ENCODE measurements at regions not wholly inside any gene's neighbourhood (a gene's known extent, or its start where the extent isn't known, plus 50 kb on each side); places are given as distances from the start of the nearest gene placed in this dataset.

- peaks cover 11% of the 10 kb centered on the region; the same call in 1 of the 2 replicates for H3K4me1 ChIP-seq (ENCODE audit: control insufficient read depth, insufficient read depth, low read length)
- no peaks in the 10 kb centered on the region; the same call in 1 of the 2 replicates for H3K27me3 ChIP-seq (ENCODE audit: control insufficient read depth, insufficient read depth, low read length)
- no peak overlapping the region for H3K27ac ChIP-seq (ENCODE audit: low read depth, low read length)
- no peak overlapping the region for H3K9ac ChIP-seq (ENCODE audit: low read depth, low read length)
- peaks cover 14% of the 10 kb centered on the region for H3K9me3 ChIP-seq (ENCODE audit: control insufficient read depth, insufficient read depth, low read length)
- no peaks in the 10 kb centered on the region for H3K36me3 ChIP-seq (ENCODE audit: control insufficient read depth, insufficient read depth, low read length)
- H3K4me3 ChIP-seq (ENCODE audit: low read depth, low read length), result no peak overlapping the region
Measured at GRCh38 chr4:4787421-4787820, 72.0 kb upstream of the MSX1 start.

DNA sequence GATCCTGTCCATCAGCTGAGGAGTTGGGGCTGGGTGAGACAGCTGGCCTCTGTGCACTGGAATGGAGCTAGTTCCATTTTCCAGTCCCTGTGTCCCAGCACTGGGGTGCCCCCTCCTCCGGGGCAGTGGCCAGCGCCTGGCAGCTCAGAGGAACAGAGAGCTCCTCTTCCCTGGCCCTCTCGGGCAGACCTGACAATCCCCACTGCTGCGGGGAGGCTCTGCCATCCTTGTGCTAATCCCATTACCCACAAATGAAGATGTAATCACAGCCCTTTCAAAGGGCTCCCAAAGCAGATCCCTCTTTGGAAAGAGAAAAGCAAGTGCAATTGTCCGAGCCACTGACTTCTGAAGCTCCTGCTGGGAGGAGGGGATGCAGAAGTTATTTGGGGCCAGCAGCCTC lies 75.1 kb upstream of the MSX1 start:
- peaks cover 6% of the 10 kb centered on the region; the same call in 1 of the 2 replicates for H3K27me3 ChIP-seq (ENCODE audit: control insufficient read depth, insufficient read depth, low read length)
- H3K4me1 ChIP-seq (ENCODE audit: control insufficient read depth, insufficient read depth, low read length), result no peaks in the 10 kb centered on the region; the same call in 1 of the 2 replicates
- no peak overlapping the region for H3K4me3 ChIP-seq (ENCODE audit: low read depth, low read length)
- no peak overlapping the region for H3K27ac ChIP-seq (ENCODE audit: low read depth, low read length)
- no peak overlapping the region for H3K9ac ChIP-seq (ENCODE audit: low read depth, low read length)
- H3K36me3 ChIP-seq (ENCODE audit: control insufficient read depth, insufficient read depth, low read length), result no peaks in the 10 kb centered on the region
- H3K9me3 ChIP-seq (ENCODE audit: control insufficient read depth, insufficient read depth, low read length), result peaks cover 9% of the 10 kb centered on the region

- no peak overlapping the region for H3K9ac ChIP-seq (ENCODE audit: low read depth, low read length)
- peaks cover 6% of the 10 kb centered on the region for H3K9me3 ChIP-seq (ENCODE audit: control insufficient read depth, insufficient read depth, low read length)
- peaks cover 6% of the 10 kb centered on the region; the same call in 1 of the 2 replicates for H3K27me3 ChIP-seq (ENCODE audit: control insufficient read depth, insufficient read depth, low read length)
- no peaks in the 10 kb centered on the region; the same call in 1 of the 2 replicates for H3K4me1 ChIP-seq (ENCODE audit: control insufficient read depth, insufficient read depth, low read length)
- H3K36me3 ChIP-seq (ENCODE audit: control insufficient read depth, insufficient read depth, low read length), result no peaks in the 10 kb centered on the region
- H3K27ac ChIP-seq (ENCODE audit: low read depth, low read length), result no peak overlapping the region
- no peak overlapping the region for H3K4me3 ChIP-seq (ENCODE audit: low read depth, low read length)
Measured at GRCh38 chr4:4783847-4784246, 75.6 kb upstream of the MSX1 start.

GRCh38 chr4:4782969-4783368 lies 76.5 kb upstream of the MSX1 start:
- no peak overlapping the region for H3K4me3 ChIP-seq (ENCODE audit: low read depth, low read length)
- H3K36me3 ChIP-seq (ENCODE audit: control insufficient read depth, insufficient read depth, low read length), result no peaks in the 10 kb centered on the region
- H3K27me3 ChIP-seq (ENCODE audit: control insufficient read depth, insufficient read depth, low read length), result peaks cover 6% of the 10 kb centered on the region; the same call in 1 of the 2 replicates
- no peaks in the 10 kb centered on the region for H3K9me3 ChIP-seq (ENCODE audit: control insufficient read depth, insufficient read depth, low read length)
- no peak overlapping the region for H3K27ac ChIP-seq (ENCODE audit: low read depth, low read length)
- H3K4me1 ChIP-seq (ENCODE audit: control insufficient read depth, insufficient read depth, low read length), result no peaks in the 10 kb centered on the region; the same call in 1 of the 2 replicates
- H3K9ac ChIP-seq (ENCODE audit: low read depth, low read length), result no peak overlapping the region

DNA sequence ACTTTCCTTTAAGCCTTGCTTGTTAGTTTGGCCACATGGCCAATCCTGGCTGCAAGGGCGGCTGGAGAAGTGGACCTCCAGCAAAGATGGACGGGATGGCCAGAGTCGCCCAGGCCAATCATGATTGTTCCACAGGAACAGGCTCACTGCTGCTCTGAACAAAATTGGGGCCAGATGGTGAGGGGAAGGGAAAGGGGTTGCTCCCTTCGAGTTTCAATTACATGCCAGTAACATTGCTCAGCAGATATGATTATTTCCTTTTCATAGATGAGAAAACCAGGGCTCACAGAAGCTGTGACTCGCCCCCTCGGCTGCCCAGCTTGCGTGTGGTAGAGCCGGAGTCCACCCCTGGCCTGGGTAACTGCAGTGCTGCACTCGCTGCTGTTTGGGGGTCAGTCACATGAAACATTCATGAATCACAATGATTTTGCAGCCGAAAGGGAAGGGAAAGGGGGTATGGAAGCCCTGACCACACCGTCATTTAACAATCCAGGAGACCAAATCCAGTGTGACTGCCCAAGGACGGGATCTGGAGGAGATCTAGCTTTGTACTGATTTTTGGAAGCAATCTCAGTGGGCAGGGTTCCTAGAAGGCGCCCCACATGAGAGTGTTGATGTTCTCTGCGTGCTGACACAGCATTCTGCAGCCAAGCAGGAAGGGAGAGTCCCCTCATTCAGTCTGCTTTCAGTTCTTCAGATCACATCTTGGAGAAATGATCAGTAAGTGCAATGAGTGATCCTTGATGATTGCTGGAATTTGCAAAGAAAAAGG lies 77.3 kb upstream of the MSX1 start:
- Histone ChIP-seq H3K27me3 (ENCODE audit: control insufficient read depth, insufficient read depth, low read length) (peaks cover 6% of the 10 kb centered on the region; the same call in 1 of the 2 replicates), H3K36me3 (ENCODE audit: control insufficient read depth, insufficient read depth, low read length) (no peaks in the 10 kb centered on the region), H3K27ac (ENCODE audit: low read depth, low read length) (no peak overlapping the region), H3K9ac (ENCODE audit: low read depth, low read length) (no peak overlapping the region), H3K4me1 (ENCODE audit: control insufficient read depth, insufficient read depth, low read length) (no peaks in the 10 kb centered on the region; the same call in 1 of the 2 replicates), H3K9me3 (ENCODE audit: control insufficient read depth, insufficient read depth, low read length) (no peaks in the 10 kb centered on the region), H3K4me3 (ENCODE audit: low read depth, low read length) (no peak overlapping the region)

DNA sequence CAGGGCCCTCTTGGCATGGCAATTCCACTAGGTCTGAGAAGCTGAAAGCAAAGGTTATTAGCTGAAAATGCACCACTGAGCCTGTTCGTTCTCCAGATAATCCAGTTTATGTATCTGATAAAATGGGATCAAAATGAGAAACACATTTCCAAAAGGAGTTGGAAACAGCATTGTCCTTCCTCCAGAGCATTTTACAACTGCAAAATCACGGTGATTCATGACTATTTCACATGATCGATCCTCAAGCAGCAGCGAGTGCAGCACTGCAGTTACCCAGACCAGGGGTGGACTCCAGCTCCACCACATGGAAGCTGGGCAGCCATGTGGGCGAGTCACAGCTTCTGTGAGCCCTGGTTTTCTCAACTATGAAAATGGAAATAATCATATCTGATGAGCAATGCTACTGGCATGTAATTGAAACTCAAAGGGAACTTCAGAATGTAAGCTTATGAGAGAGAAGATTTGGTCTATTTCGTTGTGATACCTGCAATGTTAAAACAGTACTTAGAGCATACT lies 78.7 kb upstream of the MSX1 start:
- Histone ChIP-seq H3K36me3 (ENCODE audit: control insufficient read depth, insufficient read depth, low read length) (no peaks in the 10 kb centered on the region), H3K4me1 (ENCODE audit: control insufficient read depth, insufficient read depth, low read length) (no peaks in the 10 kb centered on the region; the same call in 1 of the 2 replicates), H3K9ac (ENCODE audit: low read depth, low read length) (no peak overlapping the region), H3K27ac (ENCODE audit: low read depth, low read length) (no peak overlapping the region), H3K4me3 (ENCODE audit: low read depth, low read length) (no peak overlapping the region), H3K27me3 (ENCODE audit: control insufficient read depth, insufficient read depth, low read length) (peaks cover 6% of the 10 kb centered on the region; the same call in 1 of the 2 replicates), H3K9me3 (ENCODE audit: control insufficient read depth, insufficient read depth, low read length) (no peaks in the 10 kb centered on the region)

- H3K27ac ChIP-seq (ENCODE audit: low read depth, low read length), result no peak overlapping the region
- H3K27me3 ChIP-seq (ENCODE audit: control insufficient read depth, insufficient read depth, low read length), result peaks cover 6% of the 10 kb centered on the region; the same call in 1 of the 2 replicates
Measured at GRCh38 chr4:4779486-4779885, 80.0 kb upstream of the MSX1 start.

DNA sequence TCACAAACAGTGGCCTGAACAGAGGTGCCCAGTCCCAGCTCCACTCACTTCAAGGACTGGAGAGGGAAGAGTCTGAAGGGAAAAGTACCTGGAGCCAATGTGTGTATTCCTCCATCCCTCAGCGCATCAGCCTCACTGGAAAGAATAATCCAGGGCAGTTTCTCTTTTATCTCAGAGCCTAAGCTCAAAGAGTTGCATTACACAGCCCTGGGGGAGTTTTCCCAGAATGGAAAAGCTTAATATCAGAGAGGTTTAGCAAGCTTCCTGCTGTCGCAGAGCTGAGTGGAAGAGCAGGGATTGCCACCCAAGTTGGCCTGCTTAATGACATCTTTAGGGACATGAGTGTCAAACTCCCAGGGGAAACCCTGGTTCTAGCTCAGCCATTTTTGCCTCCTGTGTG lies 80.4 kb upstream of the MSX1 start:
- H3K27me3 ChIP-seq (ENCODE audit: control insufficient read depth, insufficient read depth, low read length), result peaks cover 6% of the 10 kb centered on the region; the same call in 1 of the 2 replicates
- no peaks in the 10 kb centered on the region for H3K9me3 ChIP-seq (ENCODE audit: control insufficient read depth, insufficient read depth, low read length)
- no peak overlapping the region for H3K4me3 ChIP-seq (ENCODE audit: low read depth, low read length)
- no peak overlapping the region for H3K27ac ChIP-seq (ENCODE audit: low read depth, low read length)
- H3K36me3 ChIP-seq (ENCODE audit: control insufficient read depth, insufficient read depth, low read length), result no peaks in the 10 kb centered on the region
- H3K4me1 ChIP-seq (ENCODE audit: control insufficient read depth, insufficient read depth, low read length), result no peaks in the 10 kb centered on the region; the same call in 1 of the 2 replicates
- no peak overlapping the region for H3K9ac ChIP-seq (ENCODE audit: low read depth, low read length)

More at GRCh38 chr4:4779486-4779885, 80.0 kb upstream of the MSX1 start:
- no peaks in the 10 kb centered on the region for H3K9me3 ChIP-seq (ENCODE audit: control insufficient read depth, insufficient read depth, low read length)
- no peak overlapping the region for H3K9ac ChIP-seq (ENCODE audit: low read depth, low read length)
- no peaks in the 10 kb centered on the region; the same call in 1 of the 2 replicates for H3K4me1 ChIP-seq (ENCODE audit: control insufficient read depth, insufficient read depth, low read length)
- no peak overlapping the region for H3K4me3 ChIP-seq (ENCODE audit: low read depth, low read length)
- H3K36me3 ChIP-seq (ENCODE audit: control insufficient read depth, insufficient read depth, low read length), result no peaks in the 10 kb centered on the region

- H3K27me3 ChIP-seq (ENCODE audit: control insufficient read depth, insufficient read depth, low read length), result peaks cover 6% of the 10 kb centered on the region; the same call in 1 of the 2 replicates
- H3K27ac ChIP-seq (ENCODE audit: low read depth, low read length), result no peak overlapping the region
- H3K4me1 ChIP-seq (ENCODE audit: control insufficient read depth, insufficient read depth, low read length), result no peaks in the 10 kb centered on the region; the same call in 1 of the 2 replicates
- no peak overlapping the region for H3K9ac ChIP-seq (ENCODE audit: low read depth, low read length)
- no peak overlapping the region for H3K4me3 ChIP-seq (ENCODE audit: low read depth, low read length)
- H3K9me3 ChIP-seq (ENCODE audit: control insufficient read depth, insufficient read depth, low read length), result no peaks in the 10 kb centered on the region
- no peaks in the 10 kb centered on the region for H3K36me3 ChIP-seq (ENCODE audit: control insufficient read depth, insufficient read depth, low read length)
Measured at GRCh38 chr4:4778554-4778953, 80.9 kb upstream of the MSX1 start.

DNA sequence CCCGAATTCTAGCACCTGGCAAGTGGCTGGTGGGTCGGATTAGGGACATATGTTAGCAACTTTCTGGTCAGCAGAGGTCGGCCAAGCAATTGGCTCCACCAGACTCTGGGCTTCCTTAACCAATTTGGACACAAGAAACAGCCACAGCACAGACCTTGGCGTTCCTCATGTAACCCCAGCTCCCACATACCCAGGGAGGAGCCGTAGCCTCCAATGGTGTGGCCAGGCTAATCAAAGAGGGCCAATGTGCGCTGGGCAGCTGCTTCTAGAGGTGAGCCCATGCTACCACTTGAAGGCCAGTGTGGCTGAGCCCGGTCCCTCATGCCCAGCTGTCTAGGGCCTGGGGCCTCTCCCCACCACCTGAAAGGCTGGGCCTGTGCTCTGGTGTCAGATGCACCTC lies 82.5 kb upstream of the MSX1 start:
- Histone ChIP-seq H3K4me1 (ENCODE audit: control insufficient read depth, insufficient read depth, low read length) (no peaks in the 10 kb centered on the region), H3K9me3 (ENCODE audit: control insufficient read depth, insufficient read depth, low read length) (no peaks in the 10 kb centered on the region), H3K36me3 (ENCODE audit: control insufficient read depth, insufficient read depth, low read length) (no peaks in the 10 kb centered on the region), H3K27ac (ENCODE audit: low read depth, low read length) (no peak overlapping the region), H3K4me3 (ENCODE audit: low read depth, low read length) (no peak overlapping the region), H3K27me3 (ENCODE audit: control insufficient read depth, insufficient read depth, low read length) (peaks cover 6% of the 10 kb centered on the region; the same call in 1 of the 2 replicates), H3K9ac (ENCODE audit: low read depth, low read length) (no peak overlapping the region)

GRCh38 chr4:4776335-4776734 lies 83.1 kb upstream of the MSX1 start:
- H3K36me3 ChIP-seq (ENCODE audit: control insufficient read depth, insufficient read depth, low read length), result no peaks in the 10 kb centered on the region
- H3K27me3 ChIP-seq (ENCODE audit: control insufficient read depth, insufficient read depth, low read length), result peaks cover 6% of the 10 kb centered on the region; the same call in 1 of the 2 replicates
- no peaks in the 10 kb centered on the region for H3K9me3 ChIP-seq (ENCODE audit: control insufficient read depth, insufficient read depth, low read length)
- H3K4me3 ChIP-seq (ENCODE audit: low read depth, low read length), result no peak overlapping the region
- no peak overlapping the region for H3K9ac ChIP-seq (ENCODE audit: low read depth, low read length)
- no peaks in the 10 kb centered on the region for H3K4me1 ChIP-seq (ENCODE audit: control insufficient read depth, insufficient read depth, low read length)
- H3K27ac ChIP-seq (ENCODE audit: low read depth, low read length), result no peak overlapping the region

Data from HUES48 (cell line).